ENCODE measurements at regions not wholly inside any gene's neighbourhood (a gene's known extent, or its start where the extent isn't known, plus 50 kb on each side); places are given as distances from the start of the nearest gene placed in this dataset.

DNA sequence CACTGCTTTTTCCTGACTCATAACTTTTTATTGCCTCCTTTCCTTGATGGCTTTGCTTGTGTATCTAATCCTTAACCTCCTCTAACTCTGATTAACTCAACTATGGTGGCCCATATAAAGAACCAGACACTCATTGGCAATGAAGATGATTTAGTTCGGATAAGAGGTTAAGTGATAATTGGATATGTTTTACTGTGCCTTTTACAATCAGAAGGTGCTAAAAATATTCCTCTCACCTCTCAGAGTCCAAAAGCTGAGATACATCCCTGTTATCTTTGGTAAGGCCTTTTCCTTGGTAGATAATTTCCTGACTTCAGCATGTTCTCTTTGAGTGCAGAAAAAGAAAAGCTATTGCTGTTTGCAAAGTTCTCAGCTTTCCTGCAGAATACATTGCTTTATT, 367.7 kb downstream of the SLC16A7 start (continued):
- TF ChIP-seq RBBP5 (IDR thresholded peaks at IDR 0.05; ENCODE audit: borderline replicate concordance, low read depth, low read length) = no peak
- TF ChIP-seq, protein P1, sequence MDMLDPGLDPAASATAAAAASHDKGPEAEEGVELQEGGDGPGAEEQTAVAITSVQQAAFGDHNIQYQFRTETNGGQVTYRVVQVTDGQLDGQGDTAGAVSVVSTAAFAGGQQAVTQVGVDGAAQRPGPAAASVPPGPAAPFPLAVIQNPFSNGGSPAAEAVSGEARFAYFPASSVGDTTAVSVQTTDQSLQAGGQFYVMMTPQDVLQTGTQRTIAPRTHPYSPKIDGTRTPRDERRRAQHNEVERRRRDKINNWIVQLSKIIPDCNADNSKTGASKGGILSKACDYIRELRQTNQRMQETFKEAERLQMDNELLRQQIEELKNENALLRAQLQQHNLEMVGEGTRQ (IDR thresholded peaks at IDR 0.05; ENCODE audit: low read length) = no peak
